ENCODE measurements at regions not wholly inside any gene's neighbourhood (a gene's known extent, or its start where the extent isn't known, plus 50 kb on each side); places are given as distances from the start of the nearest gene placed in this dataset.

DNA sequence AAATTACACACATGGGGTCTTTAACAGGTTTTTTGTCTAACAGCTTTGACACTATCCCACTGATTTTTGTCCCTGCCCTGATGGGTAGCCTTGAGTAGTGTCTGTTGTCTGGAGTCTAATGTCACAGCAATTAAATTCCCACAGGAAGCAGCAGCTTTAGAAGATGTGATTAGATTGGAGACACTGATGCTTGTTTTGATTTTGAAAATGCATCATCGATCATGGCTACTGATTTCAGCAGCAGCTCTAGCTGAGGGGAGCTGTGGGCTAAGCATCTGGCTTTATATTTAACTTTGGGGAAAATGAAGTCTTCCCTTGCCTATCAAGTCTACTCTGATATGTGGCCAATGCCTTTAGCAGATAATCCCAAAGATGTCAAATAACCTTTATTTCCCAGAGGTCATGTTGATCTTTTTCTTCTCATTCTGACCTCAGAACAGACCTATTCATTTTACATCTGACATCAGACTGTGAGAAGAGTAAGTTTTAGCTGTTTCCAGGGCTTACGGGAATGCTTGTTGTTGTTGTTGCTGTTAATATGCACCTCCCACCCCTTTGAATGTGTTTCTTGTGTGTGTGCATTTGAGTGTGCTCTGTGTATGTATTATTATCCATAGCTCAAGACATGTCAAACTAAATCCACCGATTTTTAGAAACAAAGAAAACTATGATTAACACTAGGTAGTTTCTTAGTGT lies 704.9 kb upstream of the NUDT12 start:
- no peak overlapping the region for H3K4me3 ChIP-seq (replicated peaks; ENCODE audit: low read depth, low read length)
- TF ChIP-seq, protein P1, sequence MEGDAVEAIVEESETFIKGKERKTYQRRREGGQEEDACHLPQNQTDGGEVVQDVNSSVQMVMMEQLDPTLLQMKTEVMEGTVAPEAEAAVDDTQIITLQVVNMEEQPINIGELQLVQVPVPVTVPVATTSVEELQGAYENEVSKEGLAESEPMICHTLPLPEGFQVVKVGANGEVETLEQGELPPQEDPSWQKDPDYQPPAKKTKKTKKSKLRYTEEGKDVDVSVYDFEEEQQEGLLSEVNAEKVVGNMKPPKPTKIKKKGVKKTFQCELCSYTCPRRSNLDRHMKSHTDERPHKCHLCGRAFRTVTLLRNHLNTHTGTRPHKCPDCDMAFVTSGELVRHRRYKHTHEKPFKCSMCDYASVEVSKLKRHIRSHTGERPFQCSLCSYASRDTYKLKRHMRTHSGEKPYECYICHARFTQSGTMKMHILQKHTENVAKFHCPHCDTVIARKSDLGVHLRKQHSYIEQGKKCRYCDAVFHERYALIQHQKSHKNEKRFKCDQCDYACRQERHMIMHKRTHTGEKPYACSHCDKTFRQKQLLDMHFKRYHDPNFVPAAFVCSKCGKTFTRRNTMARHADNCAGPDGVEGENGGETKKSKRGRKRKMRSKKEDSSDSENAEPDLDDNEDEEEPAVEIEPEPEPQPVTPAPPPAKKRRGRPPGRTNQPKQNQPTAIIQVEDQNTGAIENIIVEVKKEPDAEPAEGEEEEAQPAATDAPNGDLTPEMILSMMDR (IDR thresholded peaks at IDR 0.05; ENCODE audit: low read depth, low read length, missing control alignments) = no peak
- no peak for DNase-seq (ENCODE audit: extremely low read depth, low read depth)

DNA sequence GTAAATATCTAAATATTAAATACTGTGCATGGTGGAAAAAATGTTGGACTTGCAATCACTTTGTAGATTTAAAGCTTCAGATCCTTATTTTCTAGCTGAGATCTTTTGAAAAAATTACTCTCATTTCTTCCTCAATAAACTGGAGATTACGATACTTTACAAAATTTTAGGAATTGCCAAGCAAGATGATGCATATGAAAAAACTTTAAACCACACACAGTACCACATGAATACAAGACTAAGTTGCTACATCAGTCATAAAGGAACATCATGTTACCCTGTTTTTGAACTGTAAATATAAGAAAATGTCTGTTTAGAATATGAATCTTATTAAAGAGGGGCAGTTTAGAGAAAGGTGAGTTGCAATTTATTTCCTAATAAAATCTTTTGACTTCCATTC lies 703.6 kb upstream of the NUDT12 start:
- DNase-seq (ENCODE audit: extremely low read depth, low read depth) = no peak
- TF ChIP-seq, protein P1 (IDR thresholded peaks at IDR 0.05; ENCODE audit: low read depth, low read length, missing control alignments) = no peak
- H3K4me3 ChIP-seq (replicated peaks; ENCODE audit: low read depth, low read length) = no peak overlapping the region

DNA sequence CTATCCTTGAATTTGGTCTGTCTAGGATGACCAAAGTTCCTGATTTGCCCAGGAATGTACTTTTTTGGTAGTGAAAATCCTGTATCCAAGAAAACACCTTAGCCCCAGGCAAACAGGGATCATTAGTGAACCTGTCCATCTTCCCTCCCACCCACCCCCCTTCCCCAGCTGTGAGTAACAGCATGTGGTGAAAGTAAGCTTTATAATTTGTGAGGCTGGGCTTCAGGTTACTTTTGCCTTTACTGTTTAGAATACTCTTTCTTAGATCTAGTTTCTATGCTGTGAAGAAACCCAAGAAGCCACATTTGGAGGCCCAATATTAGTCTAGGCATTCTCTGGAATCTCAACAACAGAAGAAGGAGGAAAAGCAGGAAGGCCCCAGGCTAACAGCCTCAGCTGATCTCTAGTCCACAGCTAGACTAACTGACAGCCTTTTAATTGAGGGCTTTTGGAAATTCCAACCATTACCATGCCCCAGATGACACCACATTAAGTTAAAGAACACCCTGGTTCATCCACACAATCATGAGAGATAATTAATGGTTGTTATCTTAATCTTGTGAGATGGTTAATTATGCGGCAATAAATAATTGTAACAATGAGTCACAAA lies 703.0 kb upstream of the NUDT12 start:
- no peak overlapping the region for H3K4me3 ChIP-seq (replicated peaks; ENCODE audit: low read depth, low read length)
- TF ChIP-seq, protein P1 (IDR thresholded peaks at IDR 0.05; ENCODE audit: low read depth, low read length, missing control alignments) = no peak
- DNase-seq (ENCODE audit: extremely low read depth, low read depth) = no peak

DNA sequence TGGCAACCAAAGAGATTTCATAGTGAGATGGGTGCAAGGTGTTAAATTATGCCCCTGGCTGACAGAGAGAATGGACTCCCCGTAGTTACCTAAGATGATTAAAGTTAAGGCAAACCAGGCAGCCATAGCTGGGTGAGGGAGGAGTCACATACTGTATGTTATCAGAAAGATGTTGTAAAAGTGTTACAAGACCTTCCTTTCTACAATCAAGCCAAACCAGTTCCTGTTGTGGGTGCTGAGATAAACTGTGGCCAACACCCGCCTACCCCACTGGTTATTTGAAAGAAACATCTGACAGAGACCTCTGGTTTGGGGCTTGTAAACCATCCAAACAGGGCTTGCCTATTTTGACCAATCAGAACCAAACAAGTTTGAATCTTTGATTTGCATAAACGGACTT lies 684.7 kb upstream of the NUDT12 start:
- TF ChIP-seq, protein P1 (IDR thresholded peaks at IDR 0.05; ENCODE audit: low read depth, low read length, missing control alignments) = no peak
- no peak overlapping the region for H3K4me3 ChIP-seq (replicated peaks; ENCODE audit: low read depth, low read length)
- DNase-seq (ENCODE audit: extremely low read depth, low read depth) = no peak

DNA sequence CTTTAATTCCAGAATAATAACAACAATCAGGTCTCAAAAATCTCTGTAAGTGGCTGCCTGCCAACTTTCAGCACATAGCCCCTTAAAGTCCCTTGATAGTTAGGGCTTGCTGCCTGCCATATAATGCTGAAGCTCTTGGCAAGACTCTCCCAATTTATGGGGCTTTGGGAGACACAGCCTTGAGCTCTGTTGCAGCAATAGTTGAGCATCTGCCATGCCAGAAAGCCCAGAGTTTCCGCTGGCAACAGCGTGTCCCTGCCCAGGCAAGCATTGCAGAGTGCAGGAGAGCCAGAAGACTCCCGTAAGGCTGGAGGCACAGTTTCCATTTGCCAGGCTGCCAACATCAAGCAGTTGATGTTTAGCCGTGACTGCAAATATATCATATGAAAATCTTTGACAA lies 678.5 kb upstream of the NUDT12 start:
- DNase-seq (ENCODE audit: extremely low read depth, low read depth) = no peak
- TF ChIP-seq, protein P1 (IDR thresholded peaks at IDR 0.05; ENCODE audit: low read depth, low read length, missing control alignments) = no peak
- H3K4me3 ChIP-seq (replicated peaks; ENCODE audit: low read depth, low read length) = no peak overlapping the region

DNA sequence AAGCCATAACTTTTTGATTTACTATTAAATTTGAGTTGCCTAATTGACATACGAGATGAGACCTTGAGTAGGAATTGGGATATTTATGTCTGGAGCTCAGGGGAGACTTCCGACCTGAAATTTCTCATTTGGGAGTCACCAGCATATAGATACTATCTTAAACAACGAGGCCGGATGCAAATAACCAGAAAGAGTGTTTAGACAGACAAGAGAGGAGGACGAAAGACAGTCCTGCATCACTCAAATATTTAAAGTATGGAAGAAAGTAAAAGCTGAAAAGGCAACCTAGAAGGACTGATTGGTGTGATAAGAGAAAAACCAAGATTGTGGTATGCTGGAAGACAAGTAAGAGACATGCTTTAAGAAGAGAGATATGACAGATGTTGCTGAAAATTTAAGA lies 675.0 kb upstream of the NUDT12 start:
- TF ChIP-seq, protein P1 (IDR thresholded peaks at IDR 0.05; ENCODE audit: low read depth, low read length, missing control alignments) = no peak
- H3K4me3 ChIP-seq (replicated peaks; ENCODE audit: low read depth, low read length) = no peak overlapping the region
- DNase-seq (ENCODE audit: extremely low read depth, low read depth) = no peak

All from HFF-Myc (cell line).